ENCODE measurements at regions not wholly inside any gene's neighbourhood (a gene's known extent, or its start where the extent isn't known, plus 50 kb on each side); places are given as distances from the start of the nearest gene placed in this dataset.
"Not testable (repeated sequence)": the region's sequence is repeated elsewhere in the genome, so short reads cannot be mapped to it uniquely, and the experiment has no call there.

- peak in 1 of 2 donors; percentile 4 for DNase-seq (ENCODE audit: low read depth in 2 of 2)
- no peak for TF ChIP-seq CTCF (IDR thresholded peaks at IDR 0.05; ENCODE audit: low read depth, low read length)
- no peak overlapping the region for H3K4me3 ChIP-seq (replicated peaks in 1 of 2; ENCODE audit: low read depth in 2 of 2, low read length in 2 of 2)
Observed at GRCh38 chr21:16125274-16125673, 395.5 kb downstream of the USP25 start.

GRCh38 chr21:16132453-16132852 is 402.7 kb downstream of the USP25 start:
- H3K4me3 ChIP-seq (replicated peaks in 1 of 2; ENCODE audit: low read depth in 2 of 2, low read length in 2 of 2); DNase-seq (ENCODE audit: low read depth in 2 of 2): not testable (repeated sequence)

DNA sequence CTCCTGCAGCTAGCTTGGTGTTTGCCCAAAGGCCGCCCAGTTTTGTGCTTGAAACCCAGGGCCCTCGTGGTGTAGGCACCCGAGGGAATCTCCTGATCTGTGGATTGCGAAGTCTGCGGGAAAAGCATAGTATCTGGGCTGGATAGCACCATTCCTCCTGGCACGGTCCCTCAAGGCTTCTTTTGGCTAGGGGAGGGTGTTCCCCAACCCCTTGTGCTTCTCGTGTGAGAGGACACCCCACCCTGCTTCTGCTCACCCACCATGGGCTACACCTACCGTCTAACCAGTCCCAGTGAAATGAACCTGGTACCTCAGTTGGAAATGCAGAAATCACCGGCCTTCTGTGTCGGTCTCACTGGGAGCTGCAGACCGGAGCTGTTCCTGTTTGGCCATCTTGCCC is 403.5 kb downstream of the USP25 start:
- DNase-seq (ENCODE audit: low read depth in 2 of 2), result no peak
- no peak overlapping the region for H3K4me3 ChIP-seq (replicated peaks in 1 of 2; ENCODE audit: low read depth in 2 of 2, low read length in 2 of 2)
- TF ChIP-seq CTCF (IDR thresholded peaks at IDR 0.05; ENCODE audit: low read depth, low read length), result no peak

DNA sequence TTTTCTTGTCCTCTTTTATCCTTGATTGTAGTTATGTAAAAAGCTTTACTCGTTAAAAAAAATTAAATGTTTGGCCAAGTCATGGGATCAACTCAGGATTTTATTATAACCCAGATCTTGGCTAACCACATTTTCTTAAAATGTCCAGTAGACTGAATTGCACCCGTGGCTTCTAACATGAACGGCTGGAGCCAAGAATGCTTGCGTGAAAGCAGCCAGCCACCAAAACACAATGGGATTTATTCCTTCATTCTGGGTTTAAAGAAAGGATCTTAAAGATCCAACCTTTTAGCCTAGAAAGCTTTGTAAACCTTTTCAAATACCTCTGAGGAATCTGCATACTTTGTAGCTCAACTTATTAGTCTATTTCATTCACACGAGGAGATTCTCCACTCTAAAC is 404.4 kb downstream of the USP25 start:
- DNase-seq (ENCODE audit: low read depth in 2 of 2), result no peak
- H3K4me3 ChIP-seq (replicated peaks in 1 of 2; ENCODE audit: low read depth in 2 of 2, low read length in 2 of 2), result no peak overlapping the region

GRCh38 chr21:16137106-16137505 is 407.3 kb downstream of the USP25 start:
- no peak for TF ChIP-seq CTCF (IDR thresholded peaks at IDR 0.05; ENCODE audit: low read depth, low read length)
- H3K4me3 ChIP-seq (replicated peaks in 1 of 2; ENCODE audit: low read depth in 2 of 2, low read length in 2 of 2), result no peak overlapping the region
- peak; percentile 18 to 23 for DNase-seq (ENCODE audit: low read depth in 2 of 2)

More for the DNA sequence above, 404.4 kb downstream of the USP25 start:
- no peak for TF ChIP-seq CTCF (IDR thresholded peaks at IDR 0.05; ENCODE audit: low read depth, low read length)

GRCh38 chr21:16145052-16145451 is 415.3 kb downstream of the USP25 start:
- no peak overlapping the region for H3K4me3 ChIP-seq (replicated peaks in 1 of 2; ENCODE audit: low read depth in 2 of 2, low read length in 2 of 2)
- no peak for TF ChIP-seq CTCF (IDR thresholded peaks at IDR 0.05; ENCODE audit: low read depth, low read length)
- DNase-seq (ENCODE audit: low read depth in 2 of 2), result no peak

- H3K4me3 ChIP-seq (replicated peaks in 1 of 2; ENCODE audit: low read depth in 2 of 2, low read length in 2 of 2), result no peak overlapping the region
- DNase-seq (ENCODE audit: low read depth in 2 of 2), result no peak
- TF ChIP-seq CTCF (IDR thresholded peaks at IDR 0.05; ENCODE audit: low read depth, low read length), result no peak
Observed at GRCh38 chr21:16145479-16145878, 415.7 kb downstream of the USP25 start.
